ENCODE measurements at regions not wholly inside any gene's neighbourhood (a gene's known extent, or its start where the extent isn't known, plus 50 kb on each side); places are given as distances from the start of the nearest gene placed in this dataset.

DNA sequence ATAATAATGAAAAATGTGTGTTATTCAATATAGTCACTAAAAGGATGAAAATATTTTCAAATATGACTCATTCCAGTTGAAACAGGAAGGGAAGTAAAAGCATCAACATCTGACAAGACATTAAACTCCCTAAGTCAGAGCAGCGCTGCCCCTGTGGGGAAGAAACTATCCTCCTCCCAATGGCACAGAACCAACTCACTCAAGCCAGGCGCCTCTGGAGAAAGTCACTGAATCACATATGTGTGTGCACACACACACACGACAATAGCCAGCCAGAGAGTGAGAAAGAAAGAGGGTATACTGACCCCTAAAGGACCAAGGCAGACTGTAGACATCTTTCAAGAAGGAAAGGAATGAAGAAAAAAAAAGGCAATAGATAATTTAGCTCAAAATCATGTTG lies 126.9 kb downstream of the SETD4 start:
- peak; percentile 71 for DNase-seq

- peak; percentile 82 for DNase-seq
These were observed 128.0 kb downstream of the SETD4 start for GRCh38 chr21:35932232-35932911.

DNA sequence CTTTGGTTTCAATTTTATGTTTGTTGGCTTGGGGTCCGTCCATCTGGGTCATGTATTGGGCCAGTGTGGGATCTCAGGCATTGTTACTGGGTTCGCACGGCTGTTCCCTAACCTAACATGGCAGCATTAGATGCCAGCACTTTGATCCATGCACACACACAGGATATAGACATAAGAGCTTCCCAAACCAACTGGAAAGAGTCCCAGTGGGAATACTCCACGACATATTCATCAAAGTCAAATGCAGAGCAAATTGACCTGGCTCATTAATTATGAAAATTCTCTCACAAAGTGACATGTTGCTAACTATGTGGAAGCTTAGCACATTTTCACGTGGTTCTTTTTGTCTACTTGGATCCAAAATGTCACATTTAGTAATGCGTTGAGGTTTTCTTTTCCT lies 130.4 kb downstream of the SETD4 start:
- no peak for DNase-seq

DNA sequence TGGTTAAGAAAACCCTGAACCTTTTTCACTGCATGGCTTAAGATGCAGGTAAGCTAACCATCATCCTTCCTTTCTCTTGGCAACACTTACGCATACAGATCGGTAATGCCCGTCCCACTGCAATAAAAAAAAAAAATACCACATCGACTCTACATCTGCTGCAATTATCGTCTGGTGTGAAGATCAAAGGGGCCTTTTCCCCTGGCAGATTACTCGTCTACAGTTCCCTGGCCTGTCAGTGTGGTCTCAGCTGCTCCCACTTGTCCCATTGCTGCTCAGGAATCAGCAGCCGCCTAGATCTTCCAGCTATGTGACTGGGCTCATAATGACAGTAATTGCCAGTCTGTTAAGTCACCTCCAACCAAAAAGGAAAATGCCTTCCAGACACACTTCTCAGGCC lies 133.1 kb downstream of the SETD4 start:
- DNase-seq: no peak

DNA sequence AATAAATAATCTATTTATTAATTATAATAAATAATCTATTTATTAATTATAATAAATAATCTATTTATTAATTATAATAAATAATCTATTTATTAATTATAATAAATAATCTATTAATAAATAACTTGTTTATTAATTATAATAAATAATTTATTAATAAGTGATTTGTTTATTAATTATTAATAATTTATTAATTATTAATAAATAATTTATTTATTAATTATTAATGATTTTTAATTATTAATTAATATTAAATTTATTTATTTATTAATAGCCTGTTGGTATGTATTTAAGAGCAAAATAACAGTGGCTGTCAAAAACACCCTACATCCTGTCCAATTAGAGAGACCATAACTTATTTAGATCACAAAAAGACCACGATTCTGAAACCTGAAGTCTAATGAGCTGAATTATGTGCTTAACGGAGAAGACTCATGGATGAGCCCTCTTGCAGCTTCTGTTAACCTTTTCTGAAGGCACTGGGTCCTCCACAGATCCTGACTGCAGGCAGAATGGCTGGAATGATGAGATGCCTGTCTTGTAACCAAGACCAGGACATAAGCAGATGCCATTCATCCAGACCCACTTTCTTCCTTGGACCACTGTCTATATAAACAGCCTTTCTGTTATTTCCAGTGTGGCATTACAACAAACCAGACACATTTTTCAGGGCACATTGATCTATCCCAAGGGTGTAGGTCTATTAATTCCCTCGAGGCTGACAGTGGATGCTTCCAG lies 134.2 kb downstream of the SETD4 start:
- no peak for DNase-seq

GRCh38 chr21:35925497-35925896 lies 134.8 kb downstream of the SETD4 start:
- DNase-seq: no peak

GRCh38 chr21:35924714-35925301 lies 135.5 kb downstream of the SETD4 start:
- DNase-seq: peak; percentile 22

- no peak for DNase-seq
These were observed 136.4 kb downstream of the SETD4 start for GRCh38 chr21:35923971-35924370.

DNA sequence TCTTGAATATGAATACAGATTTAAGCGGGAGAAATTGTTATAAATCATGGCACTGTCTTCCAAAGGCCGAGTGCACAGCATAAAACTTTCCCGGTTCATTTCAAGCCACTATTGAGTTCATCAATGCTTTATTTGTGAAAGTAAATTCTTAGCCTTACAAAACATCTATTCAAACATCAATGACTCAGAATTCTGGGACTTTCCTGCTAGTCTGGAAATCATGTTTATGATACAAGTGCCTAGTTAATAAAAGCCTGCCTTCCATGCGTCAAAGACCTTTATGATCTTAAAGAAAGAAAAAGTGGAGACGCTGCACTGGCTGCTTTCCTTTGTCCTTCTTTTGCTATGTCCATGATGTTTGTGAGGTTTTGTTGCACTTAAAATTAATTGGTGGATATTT lies 137.7 kb downstream of the SETD4 start:
- DNase-seq: no peak

- no peak for DNase-seq
These were observed 138.9 kb downstream of the SETD4 start for GRCh38 chr21:35921471-35921870.

GRCh38 chr21:35920436-35920835 lies 139.9 kb downstream of the SETD4 start:
- no peak for DNase-seq

- no peak for DNase-seq
These were observed 145.3 kb downstream of the SETD4 start for GRCh38 chr21:35915030-35915429.

DNA sequence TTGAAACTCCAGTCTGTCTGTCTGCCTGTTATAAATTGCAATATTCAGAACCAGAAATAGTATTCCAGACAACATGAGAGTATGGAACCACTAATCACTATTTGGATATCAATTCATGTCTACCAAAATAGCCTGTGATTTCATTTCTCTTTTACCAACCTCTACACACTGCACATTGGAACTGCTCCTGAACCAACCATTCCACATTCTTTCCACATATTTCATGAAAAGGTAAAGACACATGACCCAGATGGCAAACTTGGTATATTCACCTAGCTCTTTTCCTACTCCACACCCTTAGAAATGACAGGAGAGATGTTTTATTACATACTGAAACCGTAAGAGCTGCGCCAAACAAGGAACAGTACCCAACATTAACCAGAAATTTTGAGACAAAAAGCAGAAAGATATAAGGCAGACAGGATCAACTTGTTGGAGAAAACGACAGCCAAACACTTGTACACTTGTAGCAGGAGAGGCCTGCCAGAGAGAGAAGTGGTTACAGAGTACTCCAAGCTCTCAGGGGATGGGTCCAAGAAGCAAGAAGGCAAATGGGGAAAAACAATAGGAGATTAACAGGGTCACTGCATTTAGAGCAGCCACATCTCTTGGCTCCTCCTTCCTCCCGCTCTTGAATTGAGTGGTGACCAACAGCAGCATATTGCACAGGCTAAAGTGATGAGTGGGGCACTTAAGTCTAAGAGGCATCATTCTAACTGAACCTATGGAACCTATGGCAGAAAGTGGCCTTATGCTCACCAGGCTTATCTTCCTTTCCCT lies 148.7 kb downstream of the SETD4 start:
- no peak for DNase-seq

GRCh38 chr21:35909456-35910223 lies 150.7 kb downstream of the SETD4 start:
- no peak for DNase-seq

DNA sequence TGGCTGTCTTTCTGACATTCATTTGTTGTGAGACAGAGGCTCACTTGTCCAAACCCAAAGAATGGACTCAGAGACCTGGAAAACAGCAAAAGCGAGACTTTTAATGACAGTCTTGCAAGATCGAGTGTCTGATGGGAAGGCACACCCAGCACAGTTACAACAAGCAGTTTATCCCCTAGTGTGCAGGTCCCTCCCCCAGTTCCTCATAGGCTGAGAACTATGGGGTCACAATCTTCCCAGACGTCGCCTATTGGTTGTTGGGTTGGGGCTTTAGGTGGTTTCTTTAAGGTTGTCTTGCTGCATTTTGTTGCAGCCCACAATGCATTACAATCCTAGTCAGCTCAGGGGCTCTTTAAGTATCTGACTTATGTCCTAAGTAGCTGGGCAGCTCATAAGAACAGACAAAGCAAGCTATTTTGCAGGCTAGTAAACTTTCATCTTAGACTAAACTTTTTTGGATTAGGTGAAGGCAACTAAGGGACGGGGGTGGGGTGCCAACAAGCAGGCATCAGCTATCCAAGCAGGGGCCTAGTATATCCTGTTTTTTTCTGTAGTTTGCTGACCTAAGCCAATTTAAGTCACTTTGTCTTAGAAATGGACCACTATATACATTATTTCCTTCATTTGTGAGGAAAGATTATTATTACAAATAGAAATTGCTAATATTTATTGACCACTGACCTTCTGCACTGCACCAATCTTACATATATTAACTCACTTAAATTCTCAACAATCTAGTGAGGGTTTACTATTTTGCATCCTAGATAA lies 151.8 kb downstream of the SETD4 start:
- DNase-seq: no peak

DNA sequence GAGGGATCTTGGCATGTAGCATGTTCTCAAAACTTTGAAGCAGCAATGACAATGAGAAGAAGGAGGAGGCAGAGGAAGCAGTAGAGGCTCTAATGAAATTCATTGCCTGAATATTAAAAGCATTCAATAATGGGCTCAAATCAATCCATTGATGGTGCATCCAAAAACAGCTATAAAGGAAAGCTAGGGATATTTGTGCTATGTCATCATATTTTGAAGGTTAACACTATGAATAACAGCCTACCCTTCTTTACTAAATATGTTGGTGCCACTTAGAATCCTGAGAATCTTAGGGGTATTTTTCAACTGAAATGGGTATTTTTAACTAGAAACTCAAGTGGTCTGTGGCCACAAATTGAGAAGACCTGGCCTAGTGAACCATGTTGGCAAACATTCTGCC lies 153.7 kb downstream of the SETD4 start:
- DNase-seq: no peak

DNA sequence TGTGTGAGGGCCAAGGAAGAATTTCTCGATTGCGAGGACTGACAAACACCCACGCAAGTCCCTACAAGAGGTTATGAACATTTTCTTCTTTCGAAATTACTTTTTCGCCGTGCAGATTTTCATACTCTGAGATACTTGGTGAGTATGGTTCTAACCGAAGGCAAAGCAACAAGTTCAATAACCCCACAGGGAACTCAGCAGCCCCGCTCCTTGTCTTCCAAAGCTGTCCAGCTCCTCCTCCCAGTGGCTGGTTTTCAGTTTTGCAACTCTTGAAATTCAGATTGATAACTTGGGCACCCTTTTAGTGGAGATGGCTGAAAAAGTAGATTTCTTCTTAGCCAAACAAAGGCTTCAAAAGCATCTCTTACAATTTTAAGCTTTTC lies 154.4 kb downstream of the SETD4 start:
- DNase-seq: no peak

GRCh38 chr21:35905096-35905962 lies 155.0 kb downstream of the SETD4 start:
- no peak for DNase-seq

DNA sequence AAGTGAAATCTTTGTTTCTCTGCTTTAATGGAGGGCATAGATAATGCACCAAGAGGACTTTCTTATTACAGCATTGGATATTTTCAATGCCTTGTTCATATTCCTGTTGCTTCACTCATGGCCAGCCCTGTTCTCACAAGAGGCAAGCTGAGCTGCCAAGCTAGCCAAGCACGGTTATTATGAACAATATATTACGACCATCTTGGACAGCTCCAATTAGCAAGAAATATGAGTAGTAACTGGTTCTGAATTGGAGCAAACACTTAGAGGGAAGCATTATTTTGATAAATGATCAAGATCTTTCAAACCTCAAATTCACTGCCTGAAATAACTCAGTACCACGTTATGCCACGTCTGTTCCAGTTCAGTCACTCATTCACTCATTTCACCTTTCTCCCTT lies 159.8 kb downstream of the SETD4 start:
- no peak for DNase-seq

DNA sequence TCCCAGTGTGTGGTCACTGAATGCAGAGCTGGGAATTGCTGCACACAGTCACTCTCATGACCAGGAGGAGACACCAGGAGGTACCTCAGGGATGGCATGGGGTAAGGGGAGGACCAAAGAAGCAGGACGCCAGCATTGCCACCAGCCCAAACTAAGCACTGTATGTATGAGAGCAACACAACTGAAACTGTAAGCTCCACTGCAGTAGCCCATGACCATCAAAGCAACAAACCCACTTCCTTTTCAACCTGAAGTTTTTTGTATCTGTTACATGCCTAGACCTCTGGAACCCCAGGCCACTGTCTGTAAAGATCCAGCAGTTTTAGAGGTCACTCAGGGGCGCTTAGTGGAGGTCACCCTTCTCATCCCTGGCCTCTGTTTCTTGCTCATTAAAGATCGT lies 164.3 kb downstream of the SETD4 start:
- no peak for DNase-seq

DNA sequence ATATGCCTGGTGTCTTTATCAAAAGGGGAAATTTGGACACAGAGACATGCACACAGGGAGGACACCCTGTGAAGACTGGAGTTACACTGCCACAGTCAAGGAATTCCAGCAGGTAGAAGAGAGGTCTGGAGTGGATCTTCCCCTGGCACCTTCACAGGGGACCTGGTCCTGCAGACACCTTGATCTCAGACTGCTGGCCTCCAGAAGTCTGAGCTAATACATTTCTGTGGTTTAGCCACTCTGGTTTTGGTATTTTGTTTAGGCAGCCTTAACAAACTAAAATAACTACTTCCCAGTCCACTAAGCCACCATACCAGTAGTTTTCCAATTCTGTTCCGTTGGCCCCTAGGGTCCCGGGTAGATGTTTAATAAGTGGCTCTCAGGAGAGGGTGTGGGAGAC lies 164.7 kb downstream of the SETD4 start:
- DNase-seq: no peak

Data from NCI-H226 (cell line).